ENCODE measurements at regions not wholly inside any gene's neighbourhood (a gene's known extent, or its start where the extent isn't known, plus 50 kb on each side); places are given as distances from the start of the nearest gene placed in this dataset.

GRCh38 chr9:10700291-10700690 lies 87.5 kb upstream of the PTPRD start:
- TF ChIP-seq CTCF (IDR thresholded peaks at IDR 0.05): no peak
- Histone ChIP-seq H3K4me1 (no peaks in the 10 kb centered on the region), H3K27ac (no peak overlapping the region), H3K9me3 (no peaks in the 10 kb centered on the region), H3K36me3 (no peaks in the 10 kb centered on the region), H3K27me3 (no peaks in the 10 kb centered on the region), H3K4me3 (no peak overlapping the region)
- intact Hi-C loops (cut with DNase I; ENCODE audit: low total_unique reads): no loop called here
- DNase-seq: no peak

- no peak for DNase-seq
- intact Hi-C loops (cut with DNase I; ENCODE audit: low total_unique reads): no loop called here
- H3K36me3 ChIP-seq: no peaks in the 10 kb centered on the region
- H3K4me3 ChIP-seq: no peak overlapping the region
- H3K4me1 ChIP-seq: no peaks in the 10 kb centered on the region
- H3K27me3 ChIP-seq: no peaks in the 10 kb centered on the region
- TF ChIP-seq CTCF (IDR thresholded peaks at IDR 0.05): no peak
- no peak overlapping the region for H3K27ac ChIP-seq
- H3K9me3 ChIP-seq: no peaks in the 10 kb centered on the region
These were observed 88.1 kb upstream of the PTPRD start for GRCh38 chr9:10700915-10701314.

- H3K4me3 ChIP-seq: no peak overlapping the region
- intact Hi-C loops (cut with DNase I; ENCODE audit: low total_unique reads): no loop called here
These were observed 89.1 kb upstream of the PTPRD start for GRCh38 chr9:10701906-10702305.

GRCh38 chr9:10703139-10703538 lies 90.3 kb upstream of the PTPRD start:
- Histone ChIP-seq H3K4me3 (no peak overlapping the region), H3K9me3 (no peaks in the 10 kb centered on the region), H3K4me1 (no peaks in the 10 kb centered on the region), H3K27ac (no peak overlapping the region), H3K27me3 (no peaks in the 10 kb centered on the region), H3K36me3 (no peaks in the 10 kb centered on the region)
- intact Hi-C loops (cut with DNase I; ENCODE audit: low total_unique reads): no loop called here
- DNase-seq: no peak
- TF ChIP-seq CTCF (IDR thresholded peaks at IDR 0.05): no peak

More at GRCh38 chr9:10701906-10702305, 89.1 kb upstream of the PTPRD start:
- H3K36me3 ChIP-seq: no peaks in the 10 kb centered on the region
- no peaks in the 10 kb centered on the region for H3K9me3 ChIP-seq
- H3K27ac ChIP-seq: no peak overlapping the region
- H3K27me3 ChIP-seq: no peaks in the 10 kb centered on the region
- DNase-seq: no peak
- no peaks in the 10 kb centered on the region for H3K4me1 ChIP-seq
- no peak for TF ChIP-seq CTCF (IDR thresholded peaks at IDR 0.05)

- H3K27ac ChIP-seq: no peak overlapping the region
- no peaks in the 10 kb centered on the region for H3K27me3 ChIP-seq
- no peaks in the 10 kb centered on the region for H3K36me3 ChIP-seq
- H3K4me1 ChIP-seq: no peaks in the 10 kb centered on the region
- no peaks in the 10 kb centered on the region for H3K9me3 ChIP-seq
- no peak overlapping the region for H3K4me3 ChIP-seq
- TF ChIP-seq CTCF (IDR thresholded peaks at IDR 0.05): no peak
- DNase-seq: no peak
- intact Hi-C loops (cut with DNase I; ENCODE audit: low total_unique reads): loop anchor here (5.0 kb wide), 1 partner anchor 1007 kb away; no protein-coding TSS in a partner anchor
These were observed 91.9 kb upstream of the PTPRD start for GRCh38 chr9:10704720-10705119.

- intact Hi-C loops (cut with DNase I; ENCODE audit: low total_unique reads): loop anchor here (5.0 kb wide), 1 partner anchor 1008 kb away; no protein-coding TSS in a partner anchor
- Histone ChIP-seq H3K36me3 (no peaks in the 10 kb centered on the region), H3K4me3 (no peak overlapping the region), H3K4me1 (no peaks in the 10 kb centered on the region), H3K9me3 (no peaks in the 10 kb centered on the region), H3K27ac (no peak overlapping the region), H3K27me3 (no peaks in the 10 kb centered on the region)
- no peak for DNase-seq
- TF ChIP-seq CTCF (IDR thresholded peaks at IDR 0.05): no peak
These were observed 92.6 kb upstream of the PTPRD start for GRCh38 chr9:10705383-10705782.

Data from tibial artery (tissue), 4 donors.